SK-N-SH (cell line): ENCODE measurements at regions not wholly inside any gene's neighbourhood (a gene's known extent, or its start where the extent isn't known, plus 50 kb on each side); places are given as distances from the start of the nearest gene placed in this dataset.

ENCODE experiments used
- CTCF ChIA-PET: fragments of 300-600, 350-600 bp; formaldehyde crosslinking; extraction: SDS; loops from one replicate; lab custom pipeline; 2021; lab: Yijun Ruan, JAX
- POLR2A ChIA-PET: fragments of 350-600 bp; sonication (Branson Sonifier 250); formaldehyde crosslinking; extraction: SDS; loops from one replicate; lab custom pipeline; 2020; ENCODE audit warnings: antibody characterized with exemption, inconsistent platforms; lab: Yijun Ruan, JAX
- DNase-seq: peaks from one replicate; pipeline ENCODE4 v3.0.0; 2012
- H2AFZ ChIP-seq: fragments of 200-600 bp; sonication (generic); 2 replicates; pipeline ENCODE4 v1.8.1; 2016; ENCODE audit warnings: antibody characterized with exemption, mild to moderate bottlenecking, low read depth
- H3F3A ChIP-seq: fragments of 200-600 bp; sonication (generic); replicated peaks from 2 replicates; pipeline ENCODE3; 2016; ENCODE audit warnings: antibody characterized with exemption, mild to moderate bottlenecking; ENCODE audit not compliant: insufficient read depth
- H3K27ac ChIP-seq, 2 experiments: fragments of 200-500 bp in 1 of 2; fragments of 200-600 bp in 1 of 2; sonication (Bioruptor generic) in 1 of 2; sonication (generic), shearing (Covaris generic) in 1 of 2; 2 replicates each; pipeline versions ENCODE4 v1.5.1 to v1.6.1; 2014 to 2016; ENCODE audit warnings: low read depth in 2 of 2, inconsistent platforms in 1 of 2, low read length in 1 of 2, mild to moderate bottlenecking in 1 of 2, mixed read lengths in 1 of 2
- H3K27me3 ChIP-seq: fragments of 200-600 bp; sonication (generic), shearing (Covaris generic); 2 replicates; pipeline ENCODE4 v1.6.1; 2016; ENCODE audit warnings: mixed run types; ENCODE audit not compliant: insufficient read depth
- H3K36me3 ChIP-seq, 2 experiments: fragments of 200-500 bp in 1 of 2; fragments of 200-600 bp in 1 of 2; sonication (Bioruptor generic) in 1 of 2; sonication (generic) in 1 of 2; replicated peaks in 1 of 2; 2 replicates each; pipeline versions ENCODE3 to v1.5.1; 2014 to 2016; ENCODE audit warnings: low read length in 1 of 2, mild to moderate bottlenecking in 1 of 2; ENCODE audit not compliant: insufficient read depth in 2 of 2, control insufficient read depth in 1 of 2
- H3K4me1 ChIP-seq, 2 experiments: fragments of 200-500 bp in 1 of 2; fragments of 200-600 bp in 1 of 2; sonication (Bioruptor generic) in 1 of 2; sonication (generic), shearing (Covaris generic) in 1 of 2; 2 replicates each; pipeline versions ENCODE4 v1.5.1 to v1.6.1; 2014 to 2016; ENCODE audit warnings: low read depth in 1 of 2, low read length in 1 of 2, mixed run types in 1 of 2; ENCODE audit not compliant: insufficient read depth in 2 of 2, control insufficient read depth in 1 of 2
- H3K4me2 ChIP-seq: fragments of 200-600 bp; sonication (generic), shearing (Covaris generic); 2 replicates; pipeline ENCODE4 v1.6.1; 2017; ENCODE audit warnings: mixed run types
- H3K4me3 ChIP-seq, 2 experiments: fragments of 200-500 bp in 1 of 2; fragments of 200-600 bp in 1 of 2; sonication (Bioruptor generic) in 1 of 2; sonication (generic), shearing (Covaris generic) in 1 of 2; 2 replicates each; pipeline versions ENCODE4 v1.5.1 to v1.8.1; 2014 to 2016; ENCODE audit warnings: low read depth in 2 of 2, inconsistent platforms in 1 of 2, low read length in 1 of 2, mild to moderate bottlenecking in 1 of 2, mixed read lengths in 1 of 2, moderate library complexity in 1 of 2
- H3K79me2 ChIP-seq: fragments of 200-600 bp; sonication (generic); 2 replicates; pipeline ENCODE4 v1.8.1; 2017; ENCODE audit warnings: mild to moderate bottlenecking; ENCODE audit not compliant: insufficient read depth
- H3K9ac ChIP-seq: fragments of 200-600 bp; sonication (generic); 2 replicates; pipeline ENCODE4 v1.6.1; 2017; ENCODE audit warnings: mixed run types
- H3K9me2 ChIP-seq: fragments of 200-600 bp; sonication (generic); 2 replicates; pipeline ENCODE4 v1.6.1; 2017; ENCODE audit warnings: mixed run types
- H3K9me3 ChIP-seq: fragments of 200-600 bp; sonication (generic); 2 replicates; pipeline ENCODE4 v1.6.1; 2017; ENCODE audit warnings: mixed run types, mild to moderate bottlenecking, moderate library complexity
- H4K20me1 ChIP-seq: fragments of 200-600 bp; sonication (generic); 2 replicates; pipeline ENCODE4 v1.6.1; 2017; ENCODE audit warnings: mild to moderate bottlenecking, mixed run types; ENCODE audit not compliant: insufficient read depth
- ELF1 ChIP-seq: IDR thresholded peaks from 2 replicates; pipeline ENCODE4 v1.4.0; 2012
- FOSL2 ChIP-seq: IDR thresholded peaks from 2 replicates; pipeline ENCODE4 v1.4.0; 2012; ENCODE audit warnings: low read depth, mild to moderate bottlenecking, moderate library complexity, borderline replicate concordance
- FOXJ3 ChIP-seq: sonication (generic); formaldehyde crosslinking; IDR thresholded peaks from 2 replicates; pipeline ENCODE4 v1.5.1; 2020; ENCODE audit warnings: mild to moderate bottlenecking, missing genetic modification reagents
- FOXM1 ChIP-seq: IDR thresholded peaks from 2 replicates; pipeline ENCODE4 v1.4.0; 2012; ENCODE audit warnings: low read depth, mild to moderate bottlenecking
- GATA2 ChIP-seq: sonication (generic); formaldehyde crosslinking; IDR thresholded peaks from 2 replicates; pipeline ENCODE4 v1.5.0; 2020; ENCODE audit warnings: mild to moderate bottlenecking, missing genetic modification reagents
- IRF3 ChIP-seq: fragments of 150-350 bp; IDR thresholded peaks from 2 replicates; pipeline ENCODE4 v1.6.1; 2016; ENCODE audit warnings: mild to moderate bottlenecking, low read depth, low read length
- MAX ChIP-seq: IDR thresholded peaks from 2 replicates; pipeline ENCODE4 v1.4.0; 2012; ENCODE audit warnings: low read depth
- MEF2A ChIP-seq: IDR thresholded peaks from 2 replicates; pipeline ENCODE4 v1.4.0; 2012; ENCODE audit warnings: low read depth, borderline replicate concordance
- MXI1 ChIP-seq: IDR thresholded peaks from 2 replicates; pipeline ENCODE4 v1.6.1; 2012; ENCODE audit warnings: mild to moderate bottlenecking, low read depth, low read length, improper control_type of control experiment
- NFIC ChIP-seq: IDR thresholded peaks from 2 replicates; pipeline ENCODE4 v1.4.0; 2012; ENCODE audit warnings: borderline replicate concordance
- NRF1 ChIP-seq: IDR thresholded peaks from 2 replicates; pipeline ENCODE4 v1.6.1; 2012; ENCODE audit warnings: low read depth, mild to moderate bottlenecking, low read length
- RCOR1 ChIP-seq: fragments of 150-350 bp; IDR thresholded peaks from 2 replicates; pipeline ENCODE4 v1.6.1; 2017; ENCODE audit warnings: antibody characterized with exemption, low read length
- REST ChIP-seq: IDR thresholded peaks from 2 replicates; pipeline ENCODE4 v1.6.1; 2012; ENCODE audit warnings: mild to moderate bottlenecking, low read depth, low read length, moderate library complexity
- SIN3A ChIP-seq: IDR thresholded peaks from 2 replicates; pipeline ENCODE4 v1.6.1; 2012; ENCODE audit warnings: low read depth, mild to moderate bottlenecking, low read length, moderate library complexity, borderline replicate concordance
- SMC3 ChIP-seq: IDR thresholded peaks from 2 replicates; pipeline ENCODE4 v1.6.1; 2012; ENCODE audit warnings: low read depth, low read length, improper control_type of control experiment
- TAF1 ChIP-seq: IDR thresholded peaks from 2 replicates; pipeline ENCODE4 v1.6.1; 2012; ENCODE audit warnings: low read depth, mild to moderate bottlenecking, low read length, moderate library complexity, borderline replicate concordance
- TCF12 ChIP-seq: IDR thresholded peaks from 2 replicates; pipeline ENCODE4 v1.4.0; 2012
- WGBS: methylation state at CpG from one replicate; pipeline ENCODE4 v1.1.6; 2017; ENCODE audit warnings: low lambda C conversion rate; 5-methylcytosine and 5-hydroxymethylcytosine counted together

- TF ChIP-seq FOXJ3 (CRISPR knock-in tag): no peak
- no peak for TF ChIP-seq GATA2 (CRISPR knock-in tag)
- TF ChIP-seq NFIC: no peak
- TF ChIP-seq MEF2A: no peak
- no peak for TF ChIP-seq REST
- TF ChIP-seq FOSL2: no peak
- no peak for TF ChIP-seq ELF1
- TF ChIP-seq TCF12: no peak
- TF ChIP-seq IRF3: no peak
- TF ChIP-seq NRF1: no peak
- TF ChIP-seq FOXM1: no peak
- no peak for TF ChIP-seq SMC3
- no peak for TF ChIP-seq MXI1
- TF ChIP-seq SIN3A: no peak
- no peak for TF ChIP-seq MAX
- no peak for TF ChIP-seq TAF1
- no peak for TF ChIP-seq RCOR1
- TF ChIP-seq, all 33 proteins: peak for 0
- no peak overlapping the region for H2AFZ ChIP-seq
- ChIA-PET CTCF (interaction anchor here (0.7 to 1.5 kb wide), 4 partner anchors 15 to 237 kb away, joined by 3 to 4 read pairs (median 3); no protein-coding TSS in a partner anchor), POLR2A (no interaction called here)
- no peaks in the 10 kb centered on the region for H3K27me3 ChIP-seq
- DNase-seq: no peak
- H3F3A ChIP-seq: no peaks in the 10 kb centered on the region
- H3K9ac ChIP-seq: no peak overlapping the region
- H4K20me1 ChIP-seq: no peaks in the 10 kb centered on the region
- H3K9me2 ChIP-seq: no peaks in the 10 kb centered on the region
- H3K36me3 ChIP-seq: no peaks in the 10 kb centered on the region
- 51% methylated on average over 2 of the region's 2 CpGs for WGBS
- H3K4me3 ChIP-seq: no peak overlapping the region
- peaks cover 5 to 34% of the 10 kb centered on the region in 2 experiments; a peak in 3 of 4 replicates for H3K4me1 ChIP-seq
- no peaks in the 10 kb centered on the region for H3K79me2 ChIP-seq
- no peaks in the 10 kb centered on the region for H3K9me3 ChIP-seq
- H3K4me2 ChIP-seq: no peak overlapping the region
- no peak overlapping the region for H3K27ac ChIP-seq
These were observed 275.7 kb upstream of the CRY1 start for GRCh38 chr12:107369006-107369405.
